Mesenchymal stem cell (in vitro differentiated cells and primary cell): ENCODE measurements at regions not wholly inside any gene's neighbourhood (a gene's known extent, or its start where the extent isn't known, plus 50 kb on each side); places are given as distances from the start of the nearest gene placed in this dataset.

ENCODE experiments used
- DNase-seq: peaks from one replicate; pipeline ENCODE4 v3.0.0-alpha.2; 2013
- H2AFZ ChIP-seq: one replicate; pipeline ENCODE4 v1.6.1; 2013; ENCODE audit warnings: low read depth, mild to moderate bottlenecking, control low read depth, inconsistent platforms, low read length, moderate library complexity
- H2AK5ac ChIP-seq: 2 replicates; pipeline ENCODE4 v1.6.1; 2013; ENCODE audit warnings: low read length, moderate library complexity, mild to moderate bottlenecking, inconsistent platforms; ENCODE audit not compliant: severe bottlenecking
- H2BK120ac ChIP-seq: one replicate; pipeline ENCODE4 v1.6.1; 2013; ENCODE audit warnings: low read depth, mild to moderate bottlenecking, inconsistent platforms, low read length, moderate library complexity
- H2BK12ac ChIP-seq, 2 experiments: one replicate each; pipeline ENCODE4 v1.6.1; 2013; ENCODE audit warnings: inconsistent platforms in 2 of 2, low read length in 2 of 2, mild to moderate bottlenecking in 2 of 2, moderate library complexity in 2 of 2, control low read depth in 1 of 2
- H2BK15ac ChIP-seq: one replicate; pipeline ENCODE4 v1.6.1; 2013; ENCODE audit warnings: mild to moderate bottlenecking, low read depth, inconsistent platforms; ENCODE audit not compliant: poor library complexity, severe bottlenecking
- H2BK5ac ChIP-seq: 2 replicates; pipeline ENCODE4 v1.6.1; 2013; ENCODE audit warnings: low read depth, mild to moderate bottlenecking, low read length, control low read depth, inconsistent platforms; ENCODE audit not compliant: poor library complexity, severe bottlenecking
- H3K14ac ChIP-seq, 2 experiments: one replicate each; pipeline ENCODE4 v1.6.1; 2013; ENCODE audit warnings: inconsistent platforms in 2 of 2, low read length in 2 of 2, control low read depth in 1 of 2, mild to moderate bottlenecking in 1 of 2, moderate library complexity in 1 of 2
- H3K18ac ChIP-seq, 2 experiments: one replicate each; pipeline ENCODE4 v1.6.1; 2013; ENCODE audit warnings: inconsistent platforms in 2 of 2, low read length in 2 of 2, control low read depth in 1 of 2, low read depth in 1 of 2, mild to moderate bottlenecking in 1 of 2
- H3K23ac ChIP-seq, 2 experiments: one replicate each; pipeline ENCODE4 v1.6.1; 2013; ENCODE audit warnings: inconsistent platforms in 2 of 2, low read length in 2 of 2, mild to moderate bottlenecking in 2 of 2, moderate library complexity in 2 of 2, control low read depth in 1 of 2
- H3K27ac ChIP-seq: 2 replicates; pipeline ENCODE4 v1.5.1; 2013; ENCODE audit warnings: mild to moderate bottlenecking, moderate library complexity, low read length, control low read depth, inconsistent platforms; ENCODE audit not compliant: poor library complexity, severe bottlenecking
- H3K27me3 ChIP-seq, 2 experiments: 2 replicates each; pipeline versions ENCODE4 v1.6.1 to v1.7.0; 2013; ENCODE audit warnings: low read length in 2 of 2, mild to moderate bottlenecking in 2 of 2, moderate library complexity in 2 of 2, control low read depth in 1 of 2, inconsistent platforms in 1 of 2; ENCODE audit not compliant: control insufficient read depth in 1 of 2, insufficient read depth in 1 of 2
- H3K36me3 ChIP-seq, 2 experiments: 2 replicates each; pipeline versions ENCODE4 v1.6.1 to v1.7.0; 2013; ENCODE audit warnings: low read length in 2 of 2, control low read depth in 1 of 2, inconsistent platforms in 1 of 2, low read depth in 1 of 2, mild to moderate bottlenecking in 1 of 2; ENCODE audit not compliant: insufficient read depth in 2 of 2, control insufficient read depth in 1 of 2
- H3K4ac ChIP-seq, 2 experiments: one replicate each; pipeline ENCODE4 v1.6.1; 2013; ENCODE audit warnings: inconsistent platforms in 2 of 2, low read length in 2 of 2, mild to moderate bottlenecking in 2 of 2, moderate library complexity in 2 of 2, control low read depth in 1 of 2, low read depth in 1 of 2
- H3K4me1 ChIP-seq: 2 replicates; pipeline ENCODE4 v1.6.1; 2013; ENCODE audit warnings: low read depth, low read length, control low read depth; ENCODE audit not compliant: control insufficient read depth, insufficient read depth
- H3K4me2 ChIP-seq: 2 replicates; pipeline ENCODE4 v1.6.1; 2013; ENCODE audit warnings: low read length, mild to moderate bottlenecking, inconsistent platforms; ENCODE audit not compliant: poor library complexity, severe bottlenecking
- H3K4me3 ChIP-seq, 2 experiments: 2 replicates each; pipeline versions ENCODE4 v1.5.1 to v1.7.0; 2013; ENCODE audit warnings: low read length in 2 of 2, mild to moderate bottlenecking in 2 of 2, control low read depth in 1 of 2, low read depth in 1 of 2; ENCODE audit not compliant: insufficient read depth in 1 of 2
- H3K79me1 ChIP-seq: replicated peaks from 2 replicates; pipeline ENCODE4 v1.6.1; 2013; ENCODE audit warnings: mild to moderate bottlenecking, control low read depth, low read length, inconsistent platforms; ENCODE audit not compliant: poor library complexity, severe bottlenecking
- H3K9ac ChIP-seq: 2 replicates; pipeline ENCODE4 v1.7.0; 2013; ENCODE audit warnings: mild to moderate bottlenecking, low read length, moderate library complexity
- H3K9me3 ChIP-seq: 2 replicates; pipeline ENCODE4 v1.7.0; 2013; ENCODE audit warnings: mild to moderate bottlenecking, low read length; ENCODE audit not compliant: control insufficient read depth
- H4K8ac ChIP-seq: one replicate; pipeline ENCODE4 v1.6.1; 2013; ENCODE audit warnings: inconsistent platforms, mild to moderate bottlenecking, low read length, moderate library complexity
- H4K91ac ChIP-seq: one replicate; pipeline ENCODE4 v1.6.1; 2013; ENCODE audit warnings: mild to moderate bottlenecking, low read length, inconsistent platforms
- WGBS: methylation state at CpG from one replicate; pipeline ENCODE4 v1.1.7; 2013; ENCODE audit warnings: mixed read lengths; 5-methylcytosine and 5-hydroxymethylcytosine counted together

GRCh38 chr15:62840526-62841268 is 201.8 kb upstream of the TPM1 start:
- peak overlapping the region in 1 of 2 experiments; percentile 16 for H3K4ac ChIP-seq
- no peak overlapping the region for H4K91ac ChIP-seq
- peak overlapping the region; percentile 57 for H2BK15ac ChIP-seq
- H2BK120ac ChIP-seq: no peak overlapping the region
- DNase-seq: no peak
- H2BK5ac ChIP-seq: peak overlapping the region; percentile 73
- H3K14ac ChIP-seq: peak overlapping the region in 1 of 2 experiments; percentile 73
- peak overlapping the region; percentile 97 for H2AK5ac ChIP-seq
- peak overlapping the region in 1 of 2 experiments; percentile 49 for H2BK12ac ChIP-seq
- no peaks in the 10 kb centered on the region for H3K27me3 ChIP-seq
- H3K79me1 ChIP-seq: peaks cover 4% of the 10 kb centered on the region
- H3K9me3 ChIP-seq: peaks cover 3% of the 10 kb centered on the region
- H3K18ac ChIP-seq: no peak overlapping the region
- H3K4me3 ChIP-seq: no peak overlapping the region
- no peak overlapping the region for H3K9ac ChIP-seq
- H3K4me1 ChIP-seq: peaks cover 38% of the 10 kb centered on the region
- no peak overlapping the region for H2AFZ ChIP-seq
- H3K4me2 ChIP-seq: no peak overlapping the region
- H3K27ac ChIP-seq: peak overlapping the region; percentile 94
- 93% methylated on average over 22 of the region's 22 CpGs for WGBS
- H3K23ac ChIP-seq: no peak overlapping the region
- peaks cover 26 to 84% of the 10 kb centered on the region in 2 experiments for H3K36me3 ChIP-seq
- H4K8ac ChIP-seq: no peak overlapping the region

DNA sequence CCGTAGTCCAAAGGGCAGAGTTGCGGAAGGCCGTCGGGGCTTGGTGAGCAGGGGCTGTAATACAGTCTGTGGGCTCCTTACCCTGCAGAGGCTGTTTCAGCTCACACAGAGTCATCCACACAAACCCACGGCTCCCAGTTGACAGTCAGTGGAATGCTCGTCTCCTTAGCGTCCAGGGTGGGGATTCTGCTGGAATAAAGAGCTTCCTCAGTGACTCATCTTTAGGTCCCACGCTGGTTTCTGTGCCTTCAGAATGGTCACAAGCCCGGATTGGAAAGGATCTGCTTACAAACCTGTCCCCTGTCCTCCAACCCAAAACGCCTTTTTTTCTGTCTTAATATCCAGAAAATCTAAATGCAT is 201.3 kb upstream of the TPM1 start:
- no peak overlapping the region for H3K4me3 ChIP-seq
- H3K18ac ChIP-seq: no peak overlapping the region
- peaks cover 20 to 78% of the 10 kb centered on the region in 2 experiments for H3K36me3 ChIP-seq
- no peak overlapping the region for H4K8ac ChIP-seq
- H3K9me3 ChIP-seq: peaks cover 3% of the 10 kb centered on the region
- peaks cover 37% of the 10 kb centered on the region for H3K4me1 ChIP-seq
- peak; percentile 54 for DNase-seq
- peak overlapping the region; percentile 78 for H2AK5ac ChIP-seq
- H3K4me2 ChIP-seq: no peak overlapping the region
- H3K9ac ChIP-seq: no peak overlapping the region
- H3K14ac ChIP-seq: no peak overlapping the region
- H4K91ac ChIP-seq: no peak overlapping the region
- H3K27ac ChIP-seq: peak overlapping the region; percentile 94
- peak overlapping the region; percentile 73 for H2BK5ac ChIP-seq
- no peak overlapping the region for H3K23ac ChIP-seq
- H2AFZ ChIP-seq: no peak overlapping the region
- H3K27me3 ChIP-seq: no peaks in the 10 kb centered on the region
- no peak overlapping the region for H3K4ac ChIP-seq
- 44% methylated on average over 9 of the region's 10 CpGs for WGBS
- no peak overlapping the region for H2BK120ac ChIP-seq
- peak overlapping the region; percentile 1 for H2BK15ac ChIP-seq
- peak overlapping the region in 1 of 2 experiments; percentile 49 for H2BK12ac ChIP-seq
- H3K79me1 ChIP-seq: peaks cover 2% of the 10 kb centered on the region

DNA sequence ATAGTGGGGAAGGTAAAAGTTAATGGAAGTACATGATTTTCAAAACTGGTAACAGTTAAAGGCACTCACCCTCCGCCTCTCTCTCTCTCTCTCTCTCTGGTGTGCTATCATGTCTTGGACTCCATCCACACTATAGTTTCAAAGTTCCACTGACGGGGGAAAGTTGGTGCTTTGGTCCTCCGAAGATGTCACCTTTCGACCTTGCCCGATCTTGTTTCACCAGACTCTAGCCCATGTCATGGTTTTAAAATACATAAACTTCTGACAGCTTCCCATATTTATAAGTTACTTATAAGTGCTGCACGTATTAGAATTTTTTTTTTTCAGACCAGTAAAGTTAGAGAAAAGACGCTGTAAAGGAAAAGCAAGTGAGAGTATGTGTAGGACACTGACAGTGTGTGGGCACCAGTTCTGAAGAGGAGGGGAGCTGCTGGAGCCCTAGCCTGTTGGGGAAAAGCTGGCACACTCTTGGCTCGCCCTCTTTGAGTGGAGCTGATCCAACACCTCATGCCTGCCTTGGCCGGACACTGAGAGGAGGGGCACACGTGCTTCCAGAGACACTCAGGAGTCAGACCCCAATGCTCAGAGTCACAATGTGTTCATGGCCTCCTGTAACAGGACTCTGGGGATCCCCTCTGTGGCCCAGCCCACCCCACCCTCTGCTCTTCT is 200.5 kb upstream of the TPM1 start:
- Histone ChIP-seq H3K4ac (no peak overlapping the region), H2BK15ac (no peak overlapping the region), H3K9ac (no peak overlapping the region), H2BK12ac (no peak overlapping the region), H2AFZ (no peak overlapping the region), H3K9me3 (peaks cover 3% of the 10 kb centered on the region), H3K36me3 (peaks cover 18 to 70% of the 10 kb centered on the region in 2 experiments), H3K4me3 (no peak overlapping the region), H3K27ac (peak overlapping the region; percentile 94), H4K8ac (no peak overlapping the region), H3K18ac (no peak overlapping the region), H3K23ac (no peak overlapping the region), H3K14ac (no peak overlapping the region), H3K4me1 (peaks cover 43% of the 10 kb centered on the region), H2BK120ac (no peak overlapping the region), H2BK5ac (peak overlapping the region; percentile 58), H3K79me1 (peaks cover 2% of the 10 kb centered on the region), H4K91ac (no peak overlapping the region), H3K4me2 (no peak overlapping the region), H3K27me3 (no peaks in the 10 kb centered on the region), H2AK5ac (peak overlapping the region; percentile 34)
- 97% methylated on average over 9 of the region's 10 CpGs for WGBS
- no peak for DNase-seq

GRCh38 chr15:62843311-62843710 is 199.2 kb upstream of the TPM1 start:
- H3K4me1 ChIP-seq: peaks cover 50% of the 10 kb centered on the region

More at GRCh38 chr15:62843311-62843710, 199.2 kb upstream of the TPM1 start:
- peak overlapping the region; percentile 87 for H2AK5ac ChIP-seq
- H2BK12ac ChIP-seq: no peak overlapping the region
- H4K8ac ChIP-seq: no peak overlapping the region
- 93% methylated on average over 5 of the region's 5 CpGs for WGBS
- peaks cover 3% of the 10 kb centered on the region for H3K9me3 ChIP-seq
- no peaks in the 10 kb centered on the region for H3K27me3 ChIP-seq
- H3K4ac ChIP-seq: no peak overlapping the region
- H3K27ac ChIP-seq: no peak overlapping the region
- H3K14ac ChIP-seq: no peak overlapping the region
- no peak overlapping the region for H3K9ac ChIP-seq
- H3K23ac ChIP-seq: no peak overlapping the region
- H4K91ac ChIP-seq: no peak overlapping the region
- H2BK5ac ChIP-seq: no peak overlapping the region
- no peak overlapping the region for H2BK15ac ChIP-seq
- no peak overlapping the region for H2AFZ ChIP-seq
- peaks cover 7% of the 10 kb centered on the region for H3K79me1 ChIP-seq
- no peak overlapping the region for H2BK120ac ChIP-seq
- no peak overlapping the region for H3K18ac ChIP-seq
- H3K36me3 ChIP-seq: peaks cover 15 to 57% of the 10 kb centered on the region in 2 experiments
- no peak for DNase-seq
- no peak overlapping the region for H3K4me3 ChIP-seq
- H3K4me2 ChIP-seq: no peak overlapping the region
